Type B pancreatic cell (in vitro differentiated cells): ENCODE measurements at regions not wholly inside any gene's neighbourhood (a gene's known extent, or its start where the extent isn't known, plus 50 kb on each side); places are given as distances from the start of the nearest gene placed in this dataset.

Experiments
- DNase-seq: peaks from one replicate; pipeline ENCODE4 v3.0.0; 2021; ENCODE audit warnings: mixed read lengths; ENCODE audit not compliant: unreplicated experiment; ENCODE audit errors: extremely low spot score
- H3K27ac Mint-ChIP-seq: 2 replicates; pipeline ENCODE4 v1.8.0; 2021; ENCODE audit warnings: mild to moderate bottlenecking, mixed read lengths
- H3K27me3 Mint-ChIP-seq: 2 replicates; pipeline ENCODE4 v1.8.0; 2021; ENCODE audit warnings: mixed read lengths
- H3K36me3 Mint-ChIP-seq: 2 replicates; pipeline ENCODE4 v1.8.0; 2021; ENCODE audit warnings: mixed read lengths
- H3K4me1 Mint-ChIP-seq: one replicate; pipeline ENCODE4 v1.8.0; 2021; ENCODE audit warnings: mixed read lengths; ENCODE audit not compliant: unreplicated experiment
- H3K4me3 Mint-ChIP-seq: 2 replicates; pipeline ENCODE4 v1.8.0; 2021; ENCODE audit warnings: mild to moderate bottlenecking, mixed read lengths
- H3K9me3 Mint-ChIP-seq: 2 replicates; pipeline ENCODE4 v1.8.0; 2021; ENCODE audit warnings: mixed read lengths
- TF ChIP-seq, protein P1 (sequence below): fragments of 200-600 bp; sonication (generic); conservative IDR thresholded peaks from 2 replicates; pipeline ENCODE4 v1.5.0; 2021; ENCODE audit warnings: antibody characterized with exemption, mild to moderate bottlenecking

DNA sequence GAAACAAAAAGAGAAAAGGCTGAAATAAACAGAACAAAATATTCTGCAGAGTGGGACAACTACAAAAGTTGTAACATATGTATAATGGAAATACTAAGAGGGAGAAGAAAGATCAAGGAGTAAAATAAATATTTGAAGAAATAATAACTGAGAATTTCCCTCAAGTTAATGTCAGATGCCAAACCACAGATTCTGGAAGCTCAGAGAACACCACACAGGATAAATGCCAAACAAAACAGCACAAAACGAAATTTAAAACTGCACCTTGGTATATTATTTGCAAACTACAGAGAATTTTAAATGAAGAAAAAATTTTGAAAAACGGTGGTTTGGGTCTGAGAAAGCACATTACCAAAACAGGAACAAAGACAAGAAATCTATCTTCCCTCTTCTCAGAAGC lies 1588.9 kb upstream of the TMEFF2 start:
- no peak for DNase-seq
- Mint-ChIP-seq H3K4me3 (no peak overlapping the region), H3K4me1 (no peaks in the 10 kb centered on the region), H3K27ac (no peak overlapping the region), H3K36me3 (no peaks in the 10 kb centered on the region), H3K9me3 (no peaks in the 10 kb centered on the region), H3K27me3 (no peaks in the 10 kb centered on the region)
- TF ChIP-seq, protein P1, sequence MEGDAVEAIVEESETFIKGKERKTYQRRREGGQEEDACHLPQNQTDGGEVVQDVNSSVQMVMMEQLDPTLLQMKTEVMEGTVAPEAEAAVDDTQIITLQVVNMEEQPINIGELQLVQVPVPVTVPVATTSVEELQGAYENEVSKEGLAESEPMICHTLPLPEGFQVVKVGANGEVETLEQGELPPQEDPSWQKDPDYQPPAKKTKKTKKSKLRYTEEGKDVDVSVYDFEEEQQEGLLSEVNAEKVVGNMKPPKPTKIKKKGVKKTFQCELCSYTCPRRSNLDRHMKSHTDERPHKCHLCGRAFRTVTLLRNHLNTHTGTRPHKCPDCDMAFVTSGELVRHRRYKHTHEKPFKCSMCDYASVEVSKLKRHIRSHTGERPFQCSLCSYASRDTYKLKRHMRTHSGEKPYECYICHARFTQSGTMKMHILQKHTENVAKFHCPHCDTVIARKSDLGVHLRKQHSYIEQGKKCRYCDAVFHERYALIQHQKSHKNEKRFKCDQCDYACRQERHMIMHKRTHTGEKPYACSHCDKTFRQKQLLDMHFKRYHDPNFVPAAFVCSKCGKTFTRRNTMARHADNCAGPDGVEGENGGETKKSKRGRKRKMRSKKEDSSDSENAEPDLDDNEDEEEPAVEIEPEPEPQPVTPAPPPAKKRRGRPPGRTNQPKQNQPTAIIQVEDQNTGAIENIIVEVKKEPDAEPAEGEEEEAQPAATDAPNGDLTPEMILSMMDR: no peak

DNA sequence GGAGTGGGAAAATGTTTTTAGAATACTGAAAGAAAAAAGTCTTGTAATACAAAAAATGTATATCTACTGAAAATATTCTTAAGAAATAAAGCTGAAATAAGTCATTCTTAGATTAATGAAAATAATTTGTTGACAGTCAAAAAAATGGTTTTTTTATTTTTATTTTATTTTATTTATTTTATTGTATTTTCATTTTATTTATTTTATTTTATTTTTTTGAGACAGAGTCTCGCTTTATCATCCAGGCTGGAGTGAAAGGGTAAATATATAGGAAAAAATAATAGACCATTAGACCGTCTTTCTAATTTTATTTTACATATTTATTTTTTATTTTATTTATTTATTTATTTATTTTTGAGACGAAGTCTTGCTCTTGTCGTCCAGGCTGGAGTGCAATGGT lies 1583.6 kb upstream of the TMEFF2 start:
- no peaks in the 10 kb centered on the region for H3K36me3 Mint-ChIP-seq
- H3K27ac Mint-ChIP-seq: no peak overlapping the region
- H3K4me1 Mint-ChIP-seq: no peaks in the 10 kb centered on the region
- no peak for DNase-seq
- H3K4me3 Mint-ChIP-seq: no peak overlapping the region
- TF ChIP-seq, protein P1: no peak
- H3K9me3 Mint-ChIP-seq: no peaks in the 10 kb centered on the region
- H3K27me3 Mint-ChIP-seq: no peaks in the 10 kb centered on the region

DNA sequence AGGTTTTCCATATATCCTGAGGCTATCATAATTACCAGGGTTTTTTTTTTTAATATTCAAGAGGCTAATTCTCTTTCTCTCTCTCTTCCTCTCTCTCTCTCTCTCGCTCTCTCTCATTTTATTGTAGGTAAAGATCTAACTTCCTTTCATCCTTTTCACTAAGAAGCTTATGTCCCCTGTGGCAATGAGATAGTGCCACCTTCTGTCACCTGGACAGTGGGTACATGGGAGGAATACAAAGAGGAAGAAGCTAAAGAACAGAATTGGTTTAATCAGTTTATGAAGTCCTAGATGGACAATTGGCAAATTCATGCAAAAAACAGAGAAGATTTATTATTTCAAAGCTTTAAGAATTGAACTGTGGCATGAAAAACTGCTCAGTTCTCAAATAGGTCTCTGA lies 1582.3 kb upstream of the TMEFF2 start:
- Mint-ChIP-seq H3K4me3 (no peak overlapping the region), H3K9me3 (no peaks in the 10 kb centered on the region), H3K27ac (no peak overlapping the region), H3K36me3 (no peaks in the 10 kb centered on the region), H3K4me1 (no peaks in the 10 kb centered on the region), H3K27me3 (no peaks in the 10 kb centered on the region)
- DNase-seq: no peak
- TF ChIP-seq, protein P1: no peak

DNA sequence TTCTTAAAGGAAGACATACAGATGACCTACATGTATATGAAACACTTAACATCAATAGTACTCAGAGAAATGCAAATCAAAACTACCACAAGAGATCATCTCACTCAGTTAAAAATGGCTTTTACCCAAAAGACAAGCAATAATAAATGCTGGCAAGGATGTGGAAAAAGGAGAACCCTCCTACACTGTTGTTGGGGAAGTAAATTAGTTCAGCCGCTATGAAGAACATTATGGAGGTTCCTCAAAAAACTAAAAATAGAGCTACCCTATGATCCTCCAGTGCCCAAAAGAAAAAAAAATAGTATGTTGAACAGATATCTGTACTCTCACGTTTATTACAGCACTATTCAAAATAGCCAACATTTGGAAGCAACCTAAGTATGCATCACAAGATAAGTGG lies 1579.4 kb upstream of the TMEFF2 start:
- H3K9me3 Mint-ChIP-seq: no peaks in the 10 kb centered on the region
- TF ChIP-seq, protein P1: no peak
- H3K27ac Mint-ChIP-seq: no peak overlapping the region
- no peaks in the 10 kb centered on the region for H3K4me1 Mint-ChIP-seq
- no peaks in the 10 kb centered on the region for H3K27me3 Mint-ChIP-seq
- H3K36me3 Mint-ChIP-seq: no peaks in the 10 kb centered on the region
- DNase-seq: no peak
- H3K4me3 Mint-ChIP-seq: no peak overlapping the region

DNA sequence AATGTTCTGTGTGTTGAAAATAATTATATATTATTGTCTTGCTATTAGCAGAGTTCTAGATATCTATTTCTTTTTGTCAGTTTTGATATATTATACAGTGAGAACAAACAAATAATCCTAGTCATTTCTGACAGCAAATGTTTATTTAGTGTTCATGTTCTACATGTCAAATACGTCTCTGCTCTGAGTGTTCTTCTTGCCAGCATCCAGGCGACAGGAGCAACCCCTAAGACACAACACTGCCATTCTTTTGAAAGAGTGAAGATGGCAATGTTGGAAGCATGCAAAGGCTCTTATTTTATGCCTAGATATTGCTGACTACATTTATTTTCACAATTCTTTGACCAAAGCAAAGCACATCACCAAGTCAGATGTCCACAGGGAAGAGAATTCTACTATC lies 1556.6 kb upstream of the TMEFF2 start:
- no peak overlapping the region for H3K27ac Mint-ChIP-seq
- H3K4me1 Mint-ChIP-seq: no peaks in the 10 kb centered on the region
- TF ChIP-seq, protein P1: no peak
- no peak overlapping the region for H3K4me3 Mint-ChIP-seq
- H3K27me3 Mint-ChIP-seq: no peaks in the 10 kb centered on the region
- no peaks in the 10 kb centered on the region for H3K9me3 Mint-ChIP-seq
- DNase-seq: no peak
- H3K36me3 Mint-ChIP-seq: no peaks in the 10 kb centered on the region

DNA sequence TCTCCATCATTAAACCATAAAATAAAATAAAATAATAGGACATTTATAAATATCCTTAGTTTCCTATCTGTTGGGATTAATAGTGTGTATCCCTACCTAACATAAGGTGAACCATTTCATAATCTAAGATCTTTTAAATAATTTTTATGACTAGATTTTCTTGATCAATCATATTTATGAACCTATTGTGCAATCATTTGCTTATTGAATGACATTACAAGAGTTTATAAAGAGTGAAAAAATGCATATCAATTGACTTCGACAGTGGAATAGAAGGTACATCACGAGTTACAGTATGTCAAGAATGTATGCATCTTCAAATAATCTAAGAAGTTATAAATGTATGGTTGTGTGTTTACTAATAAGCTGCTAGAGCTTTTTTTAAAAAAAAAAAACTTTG lies 1554.8 kb upstream of the TMEFF2 start:
- Mint-ChIP-seq H3K27ac (no peak overlapping the region), H3K27me3 (no peaks in the 10 kb centered on the region), H3K4me1 (no peaks in the 10 kb centered on the region), H3K9me3 (no peaks in the 10 kb centered on the region), H3K36me3 (no peaks in the 10 kb centered on the region), H3K4me3 (no peak overlapping the region)
- TF ChIP-seq, protein P1: no peak
- no peak for DNase-seq
